ENCODE measurements at regions not wholly inside any gene's neighbourhood (a gene's known extent, or its start where the extent isn't known, plus 50 kb on each side); places are given as distances from the start of the nearest gene placed in this dataset.

DNA sequence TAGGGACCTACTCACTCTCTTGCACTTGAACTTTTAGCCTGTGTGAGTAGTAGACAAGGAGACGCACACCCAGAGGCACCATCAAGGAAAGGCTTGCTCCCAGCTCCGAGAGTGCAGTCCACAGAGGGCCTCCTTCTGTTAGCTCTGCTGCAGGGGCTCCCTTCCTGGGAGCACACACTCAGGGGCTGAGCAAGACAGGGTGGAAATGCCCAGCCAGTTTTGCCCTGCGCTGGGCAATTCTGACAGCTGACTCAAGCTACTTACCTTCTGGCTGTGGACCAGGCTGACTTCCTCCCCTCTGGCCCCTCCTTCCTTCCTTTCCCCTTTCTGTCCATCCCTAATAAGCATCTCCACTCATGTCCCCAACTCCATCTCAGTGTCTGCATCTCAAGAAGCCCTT, 449.1 kb downstream of the PTPRU start:
- TF ChIP-seq GATA2 (IDR thresholded peaks at IDR 0.05; ENCODE audit: low read depth, low read length): no peak
- no peak for TF ChIP-seq GATA3 (IDR thresholded peaks at IDR 0.05; ENCODE audit: low read depth, low read length)

Data from SH-SY5Y (cell line).